ENCODE measurements at regions not wholly inside any gene's neighbourhood (a gene's known extent, or its start where the extent isn't known, plus 50 kb on each side); places are given as distances from the start of the nearest gene placed in this dataset.

- TF ChIP-seq CTCF (IDR thresholded peaks at IDR 0.05): no peak
- TF ChIP-seq POLR2A (IDR thresholded peaks at IDR 0.05): no peak
- TF ChIP-seq POLR2AphosphoS5 (IDR thresholded peaks at IDR 0.05): no peak
- TF ChIP-seq EP300 (IDR thresholded peaks at IDR 0.05): no peak
These were observed 467.5 kb downstream of the C3orf38 start for GRCh38 chr3:88617283-88617682.

All from upper lobe of left lung (tissue), 4 donors.